ENCODE measurements at regions not wholly inside any gene's neighbourhood (a gene's known extent, or its start where the extent isn't known, plus 50 kb on each side); places are given as distances from the start of the nearest gene placed in this dataset.
"Not testable (repeated sequence)": the region's sequence is repeated elsewhere in the genome, so short reads cannot be mapped to it uniquely, and the experiment has no call there.

- Histone ChIP-seq H3K27me3 (ENCODE audit: control insufficient read depth, insufficient read depth, low read length) (no peaks in the 10 kb centered on the region), H3K27ac (ENCODE audit: low read length) (no peak overlapping the region), H3K36me3 (ENCODE audit: control insufficient read depth, insufficient read depth, low read length) (no peaks in the 10 kb centered on the region), H3K9me3 (ENCODE audit: control insufficient read depth, insufficient read depth, low read length) (no peaks in the 10 kb centered on the region), H3K4me3 (ENCODE audit: low read length) (no peak overlapping the region), H3K4me1 (ENCODE audit: control insufficient read depth, insufficient read depth, low read length) (peaks cover 5% of the 10 kb centered on the region; the same call in 1 of the 2 replicates)
- WGBS (ENCODE audit: insufficient coverage, insufficient read length) = no CpG with 5 or more reads among the region's 3 CpGs
- no peak for DNase-seq (ENCODE audit: low read depth, low spot score)
Measured at GRCh38 chr6:144952456-144953240, 667.5 kb downstream of the UTRN start.

GRCh38 chr6:144953552-144954240 lies 668.6 kb downstream of the UTRN start:
- Histone ChIP-seq H3K9me3 (ENCODE audit: control insufficient read depth, insufficient read depth, low read length) (no peaks in the 10 kb centered on the region), H3K4me1 (ENCODE audit: control insufficient read depth, insufficient read depth, low read length) (peaks cover 5% of the 10 kb centered on the region; the same call in 1 of the 2 replicates), H3K27ac (ENCODE audit: low read length) (no peak overlapping the region), H3K36me3 (ENCODE audit: control insufficient read depth, insufficient read depth, low read length) (no peaks in the 10 kb centered on the region), H3K27me3 (ENCODE audit: control insufficient read depth, insufficient read depth, low read length) (no peaks in the 10 kb centered on the region), H3K4me3 (ENCODE audit: low read length) (no peak overlapping the region)
- WGBS (ENCODE audit: insufficient coverage, insufficient read length) = no CpG with 5 or more reads among the region's 5 CpGs
- no peak for DNase-seq (ENCODE audit: low read depth, low spot score)

- H3K27ac ChIP-seq (ENCODE audit: low read length) = no peak overlapping the region
- no peak for DNase-seq (ENCODE audit: low read depth, low spot score)
- H3K36me3 ChIP-seq (ENCODE audit: control insufficient read depth, insufficient read depth, low read length) = no peaks in the 10 kb centered on the region
- H3K9me3 ChIP-seq (ENCODE audit: control insufficient read depth, insufficient read depth, low read length) = no peaks in the 10 kb centered on the region
- no CpG with 5 or more reads among the region's 3 CpGs for WGBS (ENCODE audit: insufficient coverage, insufficient read length)
- H3K4me3 ChIP-seq (ENCODE audit: low read length) = no peak overlapping the region
- H3K27me3 ChIP-seq (ENCODE audit: control insufficient read depth, insufficient read depth, low read length) = no peaks in the 10 kb centered on the region
- H3K4me1 ChIP-seq (ENCODE audit: control insufficient read depth, insufficient read depth, low read length) = peaks cover 5% of the 10 kb centered on the region; the same call in 1 of the 2 replicates
Measured at GRCh38 chr6:144954241-144954556, 669.1 kb downstream of the UTRN start.

- Histone ChIP-seq H3K4me1 (ENCODE audit: control insufficient read depth, insufficient read depth, low read length) (peaks cover 5% of the 10 kb centered on the region; the same call in 1 of the 2 replicates), H3K4me3 (ENCODE audit: low read length) (no peak overlapping the region), H3K36me3 (ENCODE audit: control insufficient read depth, insufficient read depth, low read length) (no peaks in the 10 kb centered on the region), H3K9me3 (ENCODE audit: control insufficient read depth, insufficient read depth, low read length) (no peaks in the 10 kb centered on the region), H3K27ac (ENCODE audit: low read length) (no peak overlapping the region), H3K27me3 (ENCODE audit: control insufficient read depth, insufficient read depth, low read length) (no peaks in the 10 kb centered on the region)
- no CpG with 5 or more reads among the region's 2 CpGs for WGBS (ENCODE audit: insufficient coverage, insufficient read length)
- DNase-seq (ENCODE audit: low read depth, low spot score) = no peak
Measured at GRCh38 chr6:144955392-144955791, 670.3 kb downstream of the UTRN start.

GRCh38 chr6:144955859-144956258 lies 670.7 kb downstream of the UTRN start:
- no peak overlapping the region for H3K4me3 ChIP-seq (ENCODE audit: low read length)
- no CpG with 5 or more reads among the region's 3 CpGs for WGBS (ENCODE audit: insufficient coverage, insufficient read length)
- H3K4me1 ChIP-seq (ENCODE audit: control insufficient read depth, insufficient read depth, low read length) = peaks cover 4% of the 10 kb centered on the region; the same call in 1 of the 2 replicates
- no peak overlapping the region for H3K27ac ChIP-seq (ENCODE audit: low read length)
- DNase-seq (ENCODE audit: low read depth, low spot score) = no peak
- no peaks in the 10 kb centered on the region for H3K9me3 ChIP-seq (ENCODE audit: control insufficient read depth, insufficient read depth, low read length)
- no peaks in the 10 kb centered on the region for H3K36me3 ChIP-seq (ENCODE audit: control insufficient read depth, insufficient read depth, low read length)
- H3K27me3 ChIP-seq (ENCODE audit: control insufficient read depth, insufficient read depth, low read length) = no peaks in the 10 kb centered on the region

- not testable (repeated sequence) for H3K36me3 ChIP-seq (ENCODE audit: control insufficient read depth, insufficient read depth, low read length); H3K9me3 ChIP-seq (ENCODE audit: control insufficient read depth, insufficient read depth, low read length); H3K27ac ChIP-seq (ENCODE audit: low read length); DNase-seq (ENCODE audit: low read depth, low spot score); H3K4me1 ChIP-seq (ENCODE audit: control insufficient read depth, insufficient read depth, low read length); H3K4me3 ChIP-seq (ENCODE audit: low read length); H3K27me3 ChIP-seq (ENCODE audit: control insufficient read depth, insufficient read depth, low read length)
Measured at GRCh38 chr6:144956697-144957096, 671.6 kb downstream of the UTRN start.

GRCh38 chr6:144957236-144957937 lies 672.3 kb downstream of the UTRN start:
- H3K4me1 ChIP-seq (ENCODE audit: control insufficient read depth, insufficient read depth, low read length) = peaks cover 2% of the 10 kb centered on the region; the same call in 1 of the 2 replicates
- H3K9me3 ChIP-seq (ENCODE audit: control insufficient read depth, insufficient read depth, low read length) = no peaks in the 10 kb centered on the region
- H3K27ac ChIP-seq (ENCODE audit: low read length) = no peak overlapping the region
- no CpG with 5 or more reads among the region's 1 CpG for WGBS (ENCODE audit: insufficient coverage, insufficient read length)
- no peak for DNase-seq (ENCODE audit: low read depth, low spot score)
- no peaks in the 10 kb centered on the region for H3K36me3 ChIP-seq (ENCODE audit: control insufficient read depth, insufficient read depth, low read length)
- H3K4me3 ChIP-seq (ENCODE audit: low read length) = no peak overlapping the region
- H3K27me3 ChIP-seq (ENCODE audit: control insufficient read depth, insufficient read depth, low read length) = no peaks in the 10 kb centered on the region

- Histone ChIP-seq H3K4me3 (ENCODE audit: low read length) (no peak overlapping the region), H3K36me3 (ENCODE audit: control insufficient read depth, insufficient read depth, low read length) (no peaks in the 10 kb centered on the region), H3K9me3 (ENCODE audit: control insufficient read depth, insufficient read depth, low read length) (no peaks in the 10 kb centered on the region), H3K27ac (ENCODE audit: low read length) (no peak overlapping the region), H3K27me3 (ENCODE audit: control insufficient read depth, insufficient read depth, low read length) (no peaks in the 10 kb centered on the region), H3K4me1 (ENCODE audit: control insufficient read depth, insufficient read depth, low read length) (no peaks in the 10 kb centered on the region)
- no CpG with 5 or more reads among the region's 3 CpGs for WGBS (ENCODE audit: insufficient coverage, insufficient read length)
- DNase-seq (ENCODE audit: low read depth, low spot score) = no peak
Measured at GRCh38 chr6:144969154-144969553, 684.0 kb downstream of the UTRN start.

- H3K27ac ChIP-seq (ENCODE audit: low read length) = no peak overlapping the region
- H3K36me3 ChIP-seq (ENCODE audit: control insufficient read depth, insufficient read depth, low read length) = no peaks in the 10 kb centered on the region
- H3K4me3 ChIP-seq (ENCODE audit: low read length) = no peak overlapping the region
- no peaks in the 10 kb centered on the region for H3K9me3 ChIP-seq (ENCODE audit: control insufficient read depth, insufficient read depth, low read length)
- no peaks in the 10 kb centered on the region for H3K27me3 ChIP-seq (ENCODE audit: control insufficient read depth, insufficient read depth, low read length)
- no peaks in the 10 kb centered on the region for H3K4me1 ChIP-seq (ENCODE audit: control insufficient read depth, insufficient read depth, low read length)
- no peak for DNase-seq (ENCODE audit: low read depth, low spot score)
- WGBS (ENCODE audit: insufficient coverage, insufficient read length) = no CpG with 5 or more reads among the region's 6 CpGs
Measured at GRCh38 chr6:144969602-144970272, 684.6 kb downstream of the UTRN start.

GRCh38 chr6:144977250-144977864 lies 692.2 kb downstream of the UTRN start:
- not testable (repeated sequence) for H3K27me3 ChIP-seq (ENCODE audit: control insufficient read depth, insufficient read depth, low read length)

More at GRCh38 chr6:144977250-144977864, 692.2 kb downstream of the UTRN start:
- not testable (repeated sequence) for H3K4me1 ChIP-seq (ENCODE audit: control insufficient read depth, insufficient read depth, low read length); H3K36me3 ChIP-seq (ENCODE audit: control insufficient read depth, insufficient read depth, low read length); H3K9me3 ChIP-seq (ENCODE audit: control insufficient read depth, insufficient read depth, low read length); H3K27ac ChIP-seq (ENCODE audit: low read length); H3K4me3 ChIP-seq (ENCODE audit: low read length)
- no CpG with 5 or more reads among the region's 8 CpGs for WGBS (ENCODE audit: insufficient coverage, insufficient read length)
- DNase-seq (ENCODE audit: low read depth, low spot score) = peak; percentile 33

Data from iPS DF 6.9 (cell line).